Kidney epithelial cell (primary cell): ENCODE measurements at regions not wholly inside any gene's neighbourhood (a gene's known extent, or its start where the extent isn't known, plus 50 kb on each side); places are given as distances from the start of the nearest gene placed in this dataset.

Experiments
- DNase-seq: peaks from one replicate; pipeline ENCODE4 v3.0.0-alpha.2; 2010; ENCODE audit warnings: low read depth
- H3K27me3 ChIP-seq: 2 replicates; pipeline ENCODE4 v1.6.0; 2011; ENCODE audit warnings: low read length; ENCODE audit not compliant: control insufficient read depth, insufficient read depth
- H3K36me3 ChIP-seq: 2 replicates; pipeline ENCODE4 v1.5.1; 2011; ENCODE audit warnings: low read length; ENCODE audit not compliant: control insufficient read depth, insufficient read depth
- H3K4me3 ChIP-seq: 2 replicates; pipeline ENCODE4 v1.5.1; 2011; ENCODE audit warnings: low read depth, mild to moderate bottlenecking, control low read depth, low read length
- CTCF ChIP-seq: IDR thresholded peaks from 2 replicates; pipeline ENCODE4 v1.5.1; 2011; ENCODE audit warnings: mild to moderate bottlenecking, moderate library complexity, low read length, control low read depth, inconsistent platforms; ENCODE audit not compliant: insufficient read depth, poor library complexity, severe bottlenecking

- TF ChIP-seq CTCF = no peak
- Histone ChIP-seq H3K4me3 (no peak overlapping the region), H3K36me3 (no peaks in the 10 kb centered on the region), H3K27me3 (no peaks in the 10 kb centered on the region)
- DNase-seq = no peak
These were observed 119.0 kb upstream of the MCHR2 start for GRCh38 chr6:100112855-100113508.

- Histone ChIP-seq H3K4me3 (no peak overlapping the region), H3K27me3 (no peaks in the 10 kb centered on the region), H3K36me3 (no peaks in the 10 kb centered on the region)
- no peak for TF ChIP-seq CTCF
- no peak for DNase-seq
These were observed 112.0 kb upstream of the MCHR2 start for GRCh38 chr6:100105919-100106529.

GRCh38 chr6:100105138-100105537, 111.1 kb upstream of the MCHR2 start:
- no peak for DNase-seq
- Histone ChIP-seq H3K36me3 (no peaks in the 10 kb centered on the region), H3K4me3 (no peak overlapping the region), H3K27me3 (peaks cover 2% of the 10 kb centered on the region)
- no peak for TF ChIP-seq CTCF

- TF ChIP-seq CTCF = no peak
- H3K36me3 ChIP-seq = no peaks in the 10 kb centered on the region
- no peak for DNase-seq
- peaks cover 2% of the 10 kb centered on the region for H3K27me3 ChIP-seq
- no peak overlapping the region for H3K4me3 ChIP-seq
These were observed 109.9 kb upstream of the MCHR2 start for GRCh38 chr6:100103931-100104330.

DNA sequence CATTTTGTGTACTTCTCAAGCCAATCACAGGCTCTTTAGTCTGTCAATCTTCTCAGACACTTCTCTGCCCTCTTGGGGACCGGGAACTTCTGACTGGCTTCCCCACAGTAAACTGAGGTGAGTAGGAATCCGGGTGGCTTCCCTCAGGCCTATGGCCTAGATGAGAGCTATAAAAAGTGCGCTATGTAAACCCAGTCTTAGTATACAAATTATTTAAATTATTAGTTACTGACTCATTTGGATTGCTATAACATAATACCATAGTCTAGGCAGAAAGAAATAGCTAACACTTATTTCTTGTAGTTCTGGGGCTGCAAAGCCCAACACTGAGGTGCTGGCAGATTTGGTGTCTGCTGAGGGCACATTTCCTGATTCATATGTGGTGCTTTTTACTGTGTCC, 109.2 kb upstream of the MCHR2 start:
- DNase-seq = no peak
- TF ChIP-seq CTCF = no peak
- Histone ChIP-seq H3K27me3 (peaks cover 2% of the 10 kb centered on the region), H3K4me3 (no peak overlapping the region), H3K36me3 (no peaks in the 10 kb centered on the region)

DNA sequence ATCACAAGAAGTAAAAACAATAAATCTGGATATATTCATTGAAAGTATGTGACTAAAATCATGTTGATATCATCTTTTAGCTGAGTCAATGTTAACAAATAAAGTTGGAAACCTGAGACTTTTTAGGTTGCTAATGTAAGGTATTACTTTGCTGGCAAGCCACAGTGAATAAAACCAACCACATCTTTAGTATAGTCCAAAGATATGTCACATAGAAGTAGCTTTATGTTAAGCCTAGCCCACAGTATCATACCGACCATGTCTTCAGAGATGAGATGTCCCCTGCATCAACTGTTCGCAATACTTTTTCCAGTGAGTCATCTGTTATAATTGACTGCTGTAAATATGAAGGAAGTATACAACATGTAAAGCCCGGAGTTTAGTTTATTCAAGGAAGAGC, 107.6 kb upstream of the MCHR2 start:
- Histone ChIP-seq H3K27me3 (peaks cover 2% of the 10 kb centered on the region), H3K36me3 (no peaks in the 10 kb centered on the region), H3K4me3 (no peak overlapping the region)
- DNase-seq = no peak
- no peak for TF ChIP-seq CTCF
